Bronchial epithelial cell (primary cell): ENCODE measurements at regions not wholly inside any gene's neighbourhood (a gene's known extent, or its start where the extent isn't known, plus 50 kb on each side); places are given as distances from the start of the nearest gene placed in this dataset.
A peak's percentile ranks its signal among the peaks of the same experiment; 100 is the strongest.

Experiments used
- DNase-seq: peaks from one replicate; pipeline ENCODE4 v3.0.0-alpha.2; 2010; ENCODE audit warnings: low read depth
- FAIRE-seq: peaks from 2 replicates; lab custom pipeline; 2011; peaks lifted over from hg19 to GRCh38; lab: Jason Lieb, UNC
- H3K27me3 ChIP-seq: 2 replicates; pipeline ENCODE4 v1.5.1; 2011; ENCODE audit warnings: low read length; ENCODE audit not compliant: control insufficient read depth, insufficient read depth
- H3K36me3 ChIP-seq: 2 replicates; pipeline ENCODE4 v1.5.1; 2011; ENCODE audit warnings: low read length; ENCODE audit not compliant: control insufficient read depth, insufficient read depth
- H3K4me3 ChIP-seq: 2 replicates; pipeline ENCODE4 v1.5.1; 2011; ENCODE audit warnings: mild to moderate bottlenecking, low read depth, low read length, control low read depth
- CTCF ChIP-seq: IDR thresholded peaks from 2 replicates; pipeline ENCODE4 v1.5.1; 2011; ENCODE audit warnings: mild to moderate bottlenecking, moderate library complexity, low read length, control low read depth, inconsistent platforms; ENCODE audit not compliant: insufficient read depth, severe bottlenecking

- FAIRE-seq (no peak), DNase-seq (no peak)
- no peaks in the 10 kb centered on the region for H3K36me3 ChIP-seq
- H3K4me3 ChIP-seq, result no peak overlapping the region
- no peak for TF ChIP-seq CTCF
- H3K27me3 ChIP-seq, result no peaks in the 10 kb centered on the region
Measured at GRCh38 chr6:19169366-19169765, 667.8 kb upstream of the ID4 start.

- no peak for DNase-seq
- TF ChIP-seq CTCF, result no peak
- Histone ChIP-seq H3K36me3 (no peaks in the 10 kb centered on the region), H3K4me3 (no peak overlapping the region), H3K27me3 (no peaks in the 10 kb centered on the region)
- no peak for FAIRE-seq
Measured at GRCh38 chr6:19175023-19175422, 662.1 kb upstream of the ID4 start.

GRCh38 chr6:19180348-19181072, 656.7 kb upstream of the ID4 start:
- H3K4me3 ChIP-seq, result no peak overlapping the region
- H3K27me3 ChIP-seq, result no peaks in the 10 kb centered on the region
- TF ChIP-seq CTCF, result no peak
- peak; percentile 66 for FAIRE-seq
- H3K36me3 ChIP-seq, result no peaks in the 10 kb centered on the region
- DNase-seq, result no peak

GRCh38 chr6:19181211-19181610, 656.0 kb upstream of the ID4 start:
- Histone ChIP-seq H3K4me3 (no peak overlapping the region), H3K36me3 (no peaks in the 10 kb centered on the region), H3K27me3 (no peaks in the 10 kb centered on the region)
- DNase-seq (no peak), FAIRE-seq (no peak)
- TF ChIP-seq CTCF, result no peak

GRCh38 chr6:19193624-19194023, 643.5 kb upstream of the ID4 start:
- DNase-seq (no peak), FAIRE-seq (no peak)
- no peak for TF ChIP-seq CTCF

GRCh38 chr6:19204445-19204844, 632.7 kb upstream of the ID4 start:
- TF ChIP-seq CTCF, result peak; percentile 41
- FAIRE-seq, result no peak
- Histone ChIP-seq H3K4me3 (no peak overlapping the region), H3K36me3 (no peaks in the 10 kb centered on the region), H3K27me3 (no peaks in the 10 kb centered on the region)
- DNase-seq, result peak; percentile 18

More at GRCh38 chr6:19193624-19194023, 643.5 kb upstream of the ID4 start:
- Histone ChIP-seq H3K27me3 (no peaks in the 10 kb centered on the region), H3K4me3 (no peak overlapping the region), H3K36me3 (no peaks in the 10 kb centered on the region)
